ENCODE measurements at regions not wholly inside any gene's neighbourhood (a gene's known extent, or its start where the extent isn't known, plus 50 kb on each side); places are given as distances from the start of the nearest gene placed in this dataset.

- no peaks in the 10 kb centered on the region for H3K4me1 ChIP-seq
- no peaks in the 10 kb centered on the region for H3K27me3 ChIP-seq
- H3K36me3 ChIP-seq: no peaks in the 10 kb centered on the region
- intact Hi-C loops (cut with DNase I; ENCODE audit: low total_unique reads): no loop called here
- no peak overlapping the region for H3K4me3 ChIP-seq
- no peak for DNase-seq
- H3K9me3 ChIP-seq: peaks cover 0 to 14% (median 0%) of the 10 kb centered on the region in 3 donors
- no peak overlapping the region for H3K27ac ChIP-seq
- no peak for TF ChIP-seq CTCF (IDR thresholded peaks at IDR 0.05)
These were observed 143.5 kb upstream of the DAPK1 start for GRCh38 chr9:87354147-87354546.

GRCh38 chr9:87357600-87357999, 140.1 kb upstream of the DAPK1 start:
- no peaks in the 10 kb centered on the region for H3K36me3 ChIP-seq
- no peak for TF ChIP-seq CTCF (IDR thresholded peaks at IDR 0.05)
- no peaks in the 10 kb centered on the region for H3K27me3 ChIP-seq
- no peak overlapping the region for H3K27ac ChIP-seq
- no peak overlapping the region for H3K4me3 ChIP-seq
- H3K9me3 ChIP-seq: peaks cover 0 to 10% (median 0%) of the 10 kb centered on the region in 3 donors
- H3K4me1 ChIP-seq: no peaks in the 10 kb centered on the region
- intact Hi-C loops (cut with DNase I; ENCODE audit: low total_unique reads): no loop called here
- DNase-seq: no peak

- no peak for TF ChIP-seq CTCF (IDR thresholded peaks at IDR 0.05)
- Histone ChIP-seq H3K27ac (no peak overlapping the region), H3K4me1 (no peaks in the 10 kb centered on the region), H3K27me3 (no peaks in the 10 kb centered on the region), H3K4me3 (no peak overlapping the region), H3K36me3 (no peaks in the 10 kb centered on the region), H3K9me3 (peaks cover 0 to 10% (median 0%) of the 10 kb centered on the region in 3 donors)
- no peak for DNase-seq
- intact Hi-C loops (cut with DNase I; ENCODE audit: low total_unique reads): no loop called here
These were observed 138.4 kb upstream of the DAPK1 start for GRCh38 chr9:87359264-87359663.

GRCh38 chr9:87359958-87360601, 137.6 kb upstream of the DAPK1 start:
- Histone ChIP-seq H3K4me1 (no peaks in the 10 kb centered on the region), H3K9me3 (peaks cover 0 to 10% (median 0%) of the 10 kb centered on the region in 3 donors), H3K4me3 (no peak overlapping the region), H3K27me3 (no peaks in the 10 kb centered on the region), H3K36me3 (no peaks in the 10 kb centered on the region), H3K27ac (no peak overlapping the region)
- no peak for TF ChIP-seq CTCF (IDR thresholded peaks at IDR 0.05)
- intact Hi-C loops (cut with DNase I; ENCODE audit: low total_unique reads): no loop called here
- DNase-seq: no peak

- no peak overlapping the region for H3K27ac ChIP-seq
- H3K9me3 ChIP-seq: no peaks in the 10 kb centered on the region
- H3K4me1 ChIP-seq: peaks cover 0 to 18% (median 3%) of the 10 kb centered on the region in 4 donors
- no peaks in the 10 kb centered on the region for H3K36me3 ChIP-seq
- H3K4me3 ChIP-seq: no peak overlapping the region
- DNase-seq: no peak
- H3K27me3 ChIP-seq: no peaks in the 10 kb centered on the region
- no peak for TF ChIP-seq CTCF (IDR thresholded peaks at IDR 0.05)
- intact Hi-C loops (cut with DNase I; ENCODE audit: low total_unique reads): no loop called here
These were observed 127.5 kb upstream of the DAPK1 start for GRCh38 chr9:87370049-87370685.

Data from tibial artery (tissue), 4 donors.